ENCODE measurements at regions not wholly inside any gene's neighbourhood (a gene's known extent, or its start where the extent isn't known, plus 50 kb on each side); places are given as distances from the start of the nearest gene placed in this dataset.
A peak's percentile ranks its signal among the peaks of the same experiment; 100 is the strongest.

DNA sequence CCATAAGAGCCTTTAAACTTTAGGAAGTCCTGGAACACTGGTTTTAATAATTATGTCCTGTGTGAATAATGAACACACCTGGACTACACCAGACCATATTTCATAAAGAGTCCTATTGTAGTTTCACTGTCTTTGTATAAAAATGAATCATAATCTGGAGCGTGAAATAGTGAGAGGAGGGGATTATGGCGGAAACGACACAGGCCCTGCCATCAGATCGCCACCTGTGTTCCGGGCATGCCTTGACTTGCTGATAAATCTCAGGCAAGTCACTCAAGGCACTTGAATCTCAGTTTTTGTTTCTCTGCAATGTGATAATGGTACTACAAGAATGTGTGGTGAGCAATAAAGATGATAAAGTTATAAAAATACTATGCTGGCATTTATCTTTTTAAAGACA is 995.5 kb downstream of the MCTP2 start:
- peak overlapping the region; percentile 93; the same call in 1 of the 2 replicates for H2AFZ ChIP-seq
- no peaks in the 10 kb centered on the region; the same call in 2 of the 3 replicates for H3K36me3 Mint-ChIP-seq (ENCODE audit: low read depth)

More for the DNA sequence above, 995.5 kb downstream of the MCTP2 start:
- no peaks in the 10 kb centered on the region for H3K79me2 ChIP-seq (replicated peaks; ENCODE audit: insufficient read depth)
- H3K4me1 Mint-ChIP-seq: no peaks in the 10 kb centered on the region
- H3K27me3 ChIP-seq (ENCODE audit: insufficient read depth): no peaks in the 10 kb centered on the region
- peaks cover 14% of the 10 kb centered on the region; the same call in 1 of the 2 replicates for H3K9me2 ChIP-seq (ENCODE audit: insufficient read depth)
- no peak for DNase-seq (ENCODE audit: low spot score)
- no peaks in the 10 kb centered on the region; the same call in 2 of the 3 replicates for H3K9me3 Mint-ChIP-seq
- no peak overlapping the region for H3K27ac Mint-ChIP-seq
- no peaks in the 10 kb centered on the region for H3K4me1 ChIP-seq (ENCODE audit: insufficient read depth)
- H3F3A ChIP-seq (replicated peaks; ENCODE audit: low read depth): no peaks in the 10 kb centered on the region
- H3K4me3 ChIP-seq: no peak overlapping the region
- H4K20me1 ChIP-seq (replicated peaks; ENCODE audit: insufficient read depth): no peaks in the 10 kb centered on the region
- H3K36me3 ChIP-seq (ENCODE audit: insufficient read depth): no peaks in the 10 kb centered on the region
- H3K4me3 Mint-ChIP-seq: no peak overlapping the region
- no peak overlapping the region for H3K4me2 ChIP-seq
- H3K27me3 Mint-ChIP-seq (ENCODE audit: insufficient read depth, low read depth, poor library complexity): peaks cover 1% of the 10 kb centered on the region
- H3K27ac ChIP-seq (ENCODE audit: low read depth): no peak overlapping the region
- TF ChIP-seq STAT1 (IDR thresholded peaks at IDR 0.05; ENCODE audit: unreplicated experiment) (no peak), NANOG (IDR thresholded peaks at IDR 0.05; ENCODE audit: borderline replicate concordance) (no peak), CTCF (conservative IDR thresholded peaks at IDR 0.05; ENCODE audit: low read depth in 2 of 2) (no peak), ZNF331 (CRISPR knock-in tag; IDR thresholded peaks at IDR 0.05; ENCODE audit: low read depth) (no peak), EZH2phosphoT487 (IDR thresholded peaks at IDR 0.05; ENCODE audit: unreplicated experiment) (no peak), CREB1 (CRISPR knock-in tag; IDR thresholded peaks at IDR 0.05; ENCODE audit: low read depth) (no peak), JUNB (IDR thresholded peaks at IDR 0.05; ENCODE audit: unreplicated experiment) (no peak), REST (IDR thresholded peaks at IDR 0.05; ENCODE audit: unreplicated experiment) (no peak), POLR2AphosphoS5 (IDR thresholded peaks at IDR 0.05; ENCODE audit: low read depth) (no peak), ZNF114 (CRISPR knock-in tag; IDR thresholded peaks at IDR 0.05) (no peak), EZH2 (IDR thresholded peaks at IDR 0.05; ENCODE audit: low read depth, unreplicated experiment) (no peak)
- TF ChIP-seq, protein P1, sequence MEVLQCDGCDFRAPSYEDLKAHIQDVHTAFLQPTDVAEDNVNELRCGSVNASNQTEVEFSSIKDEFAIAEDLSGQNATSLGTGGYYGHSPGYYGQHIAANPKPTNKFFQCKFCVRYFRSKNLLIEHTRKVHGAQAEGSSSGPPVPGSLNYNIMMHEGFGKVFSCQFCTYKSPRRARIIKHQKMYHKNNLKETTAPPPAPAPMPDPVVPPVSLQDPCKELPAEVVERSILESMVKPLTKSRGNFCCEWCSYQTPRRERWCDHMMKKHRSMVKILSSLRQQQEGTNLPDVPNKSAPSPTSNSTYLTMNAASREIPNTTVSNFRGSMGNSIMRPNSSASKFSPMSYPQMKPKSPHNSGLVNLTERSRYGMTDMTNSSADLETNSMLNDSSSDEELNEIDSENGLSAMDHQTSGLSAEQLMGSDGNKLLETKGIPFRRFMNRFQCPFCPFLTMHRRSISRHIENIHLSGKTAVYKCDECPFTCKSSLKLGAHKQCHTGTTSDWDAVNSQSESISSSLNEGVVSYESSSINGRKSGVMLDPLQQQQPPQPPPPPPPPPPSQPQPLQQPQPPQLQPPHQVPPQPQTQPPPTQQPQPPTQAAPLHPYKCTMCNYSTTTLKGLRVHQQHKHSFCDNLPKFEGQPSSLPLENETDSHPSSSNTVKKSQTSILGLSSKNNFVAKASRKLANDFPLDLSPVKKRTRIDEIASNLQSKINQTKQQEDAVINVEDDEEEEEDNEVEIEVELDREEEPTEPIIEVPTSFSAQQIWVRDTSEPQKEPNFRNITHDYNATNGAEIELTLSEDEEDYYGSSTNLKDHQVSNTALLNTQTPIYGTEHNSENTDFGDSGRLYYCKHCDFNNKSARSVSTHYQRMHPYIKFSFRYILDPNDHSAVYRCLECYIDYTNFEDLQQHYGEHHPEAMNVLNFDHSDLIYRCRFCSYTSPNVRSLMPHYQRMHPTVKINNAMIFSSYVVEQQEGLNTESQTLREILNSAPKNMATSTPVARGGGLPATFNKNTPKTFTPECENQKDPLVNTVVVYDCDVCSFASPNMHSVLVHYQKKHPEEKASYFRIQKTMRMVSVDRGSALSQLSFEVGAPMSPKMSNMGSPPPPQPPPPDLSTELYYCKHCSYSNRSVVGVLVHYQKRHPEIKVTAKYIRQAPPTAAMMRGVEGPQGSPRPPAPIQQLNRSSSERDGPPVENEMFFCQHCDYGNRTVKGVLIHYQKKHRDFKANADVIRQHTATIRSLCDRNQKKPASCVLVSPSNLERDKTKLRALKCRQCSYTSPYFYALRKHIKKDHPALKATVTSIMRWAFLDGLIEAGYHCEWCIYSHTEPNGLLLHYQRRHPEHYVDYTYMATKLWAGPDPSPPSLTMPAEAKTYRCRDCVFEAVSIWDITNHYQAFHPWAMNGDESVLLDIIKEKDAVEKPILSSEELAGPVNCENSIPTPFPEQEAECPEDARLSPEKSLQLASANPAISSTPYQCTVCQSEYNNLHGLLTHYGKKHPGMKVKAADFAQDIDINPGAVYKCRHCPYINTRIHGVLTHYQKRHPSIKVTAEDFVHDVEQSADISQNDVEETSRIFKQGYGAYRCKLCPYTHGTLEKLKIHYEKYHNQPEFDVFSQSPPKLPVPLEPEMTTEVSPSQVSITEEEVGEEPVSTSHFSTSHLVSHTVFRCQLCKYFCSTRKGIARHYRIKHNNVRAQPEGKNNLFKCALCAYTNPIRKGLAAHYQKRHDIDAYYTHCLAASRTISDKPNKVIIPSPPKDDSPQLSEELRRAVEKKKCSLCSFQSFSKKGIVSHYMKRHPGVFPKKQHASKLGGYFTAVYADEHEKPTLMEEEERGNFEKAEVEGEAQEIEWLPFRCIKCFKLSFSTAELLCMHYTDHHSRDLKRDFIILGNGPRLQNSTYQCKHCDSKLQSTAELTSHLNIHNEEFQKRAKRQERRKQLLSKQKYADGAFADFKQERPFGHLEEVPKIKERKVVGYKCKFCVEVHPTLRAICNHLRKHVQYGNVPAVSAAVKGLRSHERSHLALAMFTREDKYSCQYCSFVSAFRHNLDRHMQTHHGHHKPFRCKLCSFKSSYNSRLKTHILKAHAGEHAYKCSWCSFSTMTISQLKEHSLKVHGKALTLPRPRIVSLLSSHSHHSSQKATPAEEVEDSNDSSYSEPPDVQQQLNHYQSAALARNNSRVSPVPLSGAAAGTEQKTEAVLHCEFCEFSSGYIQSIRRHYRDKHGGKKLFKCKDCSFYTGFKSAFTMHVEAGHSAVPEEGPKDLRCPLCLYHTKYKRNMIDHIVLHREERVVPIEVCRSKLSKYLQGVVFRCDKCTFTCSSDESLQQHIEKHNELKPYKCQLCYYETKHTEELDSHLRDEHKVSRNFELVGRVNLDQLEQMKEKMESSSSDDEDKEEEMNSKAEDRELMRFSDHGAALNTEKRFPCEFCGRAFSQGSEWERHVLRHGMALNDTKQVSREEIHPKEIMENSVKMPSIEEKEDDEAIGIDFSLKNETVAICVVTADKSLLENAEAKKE (CRISPR knock-in tag; IDR thresholded peaks at IDR 0.05): no peak
- TF ChIP-seq, protein P2, sequence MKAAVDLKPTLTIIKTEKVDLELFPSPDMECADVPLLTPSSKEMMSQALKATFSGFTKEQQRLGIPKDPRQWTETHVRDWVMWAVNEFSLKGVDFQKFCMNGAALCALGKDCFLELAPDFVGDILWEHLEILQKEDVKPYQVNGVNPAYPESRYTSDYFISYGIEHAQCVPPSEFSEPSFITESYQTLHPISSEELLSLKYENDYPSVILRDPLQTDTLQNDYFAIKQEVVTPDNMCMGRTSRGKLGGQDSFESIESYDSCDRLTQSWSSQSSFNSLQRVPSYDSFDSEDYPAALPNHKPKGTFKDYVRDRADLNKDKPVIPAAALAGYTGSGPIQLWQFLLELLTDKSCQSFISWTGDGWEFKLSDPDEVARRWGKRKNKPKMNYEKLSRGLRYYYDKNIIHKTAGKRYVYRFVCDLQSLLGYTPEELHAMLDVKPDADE (IDR thresholded peaks at IDR 0.05): no peak
- no peak for ATAC-seq
